Keratinocyte (primary cell): ENCODE measurements at regions not wholly inside any gene's neighbourhood (a gene's known extent, or its start where the extent isn't known, plus 50 kb on each side); places are given as distances from the start of the nearest gene placed in this dataset.

Experiments
- DNase-seq: peaks from one replicate; pipeline ENCODE4 v3.0.0-alpha.2; 2011; ENCODE audit warnings: low read depth, missing footprints, low spot score
- FAIRE-seq: peaks from 2 replicates; lab custom pipeline; 2011; peaks lifted over from hg19 to GRCh38; lab: Jason Lieb, UNC
- H2AFZ ChIP-seq: 2 replicates; pipeline ENCODE4 v1.6.0; 2012; ENCODE audit warnings: low read length, control low read depth, inconsistent platforms; ENCODE audit not compliant: control insufficient read depth
- H3K27ac ChIP-seq: 2 replicates; pipeline ENCODE4 v1.5.1; 2011; ENCODE audit warnings: low read length; ENCODE audit not compliant: control insufficient read depth, insufficient read depth
- H3K27me3 ChIP-seq: 3 replicates; pipeline ENCODE4 v1.6.0; 2011; ENCODE audit warnings: low read length; ENCODE audit not compliant: control insufficient read depth, insufficient read depth; ENCODE audit errors: extremely low read depth
- H3K36me3 ChIP-seq, 2 experiments: 2 replicates in 1 of 2; 3 replicates in 1 of 2; pipeline ENCODE4 v1.5.1; 2011; ENCODE audit warnings: low read length in 2 of 2, mild to moderate bottlenecking in 1 of 2; ENCODE audit not compliant: control insufficient read depth in 2 of 2, insufficient read depth in 2 of 2; ENCODE audit errors: extremely low read depth in 1 of 2
- H3K4me1 ChIP-seq: 3 replicates; pipeline ENCODE4 v1.5.1; 2011; ENCODE audit warnings: low read length; ENCODE audit not compliant: control insufficient read depth, insufficient read depth; ENCODE audit errors: extremely low read depth
- H3K4me2 ChIP-seq: 3 replicates; pipeline ENCODE4 v1.6.0; 2011; ENCODE audit warnings: low read depth, low read length; ENCODE audit not compliant: control insufficient read depth, insufficient read depth; ENCODE audit errors: extremely low read depth
- H3K4me3 ChIP-seq, 3 experiments: fragments of 200-600 bp in 1 of 3; sonication (generic) in 1 of 3; 2 replicates in 2 of 3; 3 replicates in 1 of 3; pipeline ENCODE4 v1.5.1; 2011 to 2016; ENCODE audit warnings: low read length in 3 of 3, mild to moderate bottlenecking in 3 of 3, control low read depth in 2 of 3, inconsistent platforms in 1 of 3, low read depth in 1 of 3, mixed read lengths in 1 of 3, mixed run types in 1 of 3, moderate library complexity in 1 of 3; ENCODE audit not compliant: control insufficient read depth in 2 of 3, insufficient read depth in 2 of 3; ENCODE audit errors: extremely low read depth in 1 of 3
- H3K79me2 ChIP-seq: 2 replicates; pipeline ENCODE4 v1.6.0; 2012; ENCODE audit warnings: low read length; ENCODE audit not compliant: control insufficient read depth, insufficient read depth
- H3K9ac ChIP-seq: 3 replicates; pipeline ENCODE4 v1.6.0; 2011; ENCODE audit warnings: low read length; ENCODE audit not compliant: control insufficient read depth, insufficient read depth; ENCODE audit errors: extremely low read depth
- H3K9me1 ChIP-seq: 3 replicates; pipeline ENCODE4 v1.6.0; 2011; ENCODE audit warnings: low read length; ENCODE audit not compliant: control insufficient read depth, insufficient read depth; ENCODE audit errors: extremely low read depth
- H3K9me3 ChIP-seq: 2 replicates; pipeline ENCODE4 v1.5.1; 2012; ENCODE audit warnings: low read depth, low read length; ENCODE audit not compliant: control insufficient read depth
- H4K20me1 ChIP-seq: 3 replicates; pipeline ENCODE4 v1.6.0; 2011; ENCODE audit warnings: low read length; ENCODE audit not compliant: control insufficient read depth, insufficient read depth; ENCODE audit errors: extremely low read depth
- EZH2 ChIP-seq: IDR thresholded peaks from one replicate; pipeline ENCODE4 v1.6.1; 2012; ENCODE audit warnings: inconsistent platforms, mild to moderate bottlenecking, low read length, moderate library complexity
- dilution Hi-C: fragments of 300-500 bp; cut with MboI; formaldehyde crosslinking; loops from one replicate; pipeline ENCODE4 v1.7.0; 2020; ENCODE audit warnings: low sequenced_read_pairs; ENCODE audit not compliant: extremely low pct_ligation_motif_present
- TF ChIP-seq, protein P1 (sequence below), 3 experiments: IDR thresholded peaks in 1 of 3; conservative IDR thresholded peaks in 1 of 3; optimal IDR thresholded peaks in 1 of 3; 2 replicates in 2 of 3; 3 replicates in 1 of 3; pipeline versions ENCODE3 to v1.5.1; 2011; ENCODE audit warnings: low read length in 3 of 3, mild to moderate bottlenecking in 3 of 3, moderate library complexity in 2 of 3, control low read depth in 1 of 3, inconsistent platforms in 1 of 3; ENCODE audit not compliant: insufficient read depth in 2 of 3; ENCODE audit errors: extremely low read depth in 1 of 3

DNA sequence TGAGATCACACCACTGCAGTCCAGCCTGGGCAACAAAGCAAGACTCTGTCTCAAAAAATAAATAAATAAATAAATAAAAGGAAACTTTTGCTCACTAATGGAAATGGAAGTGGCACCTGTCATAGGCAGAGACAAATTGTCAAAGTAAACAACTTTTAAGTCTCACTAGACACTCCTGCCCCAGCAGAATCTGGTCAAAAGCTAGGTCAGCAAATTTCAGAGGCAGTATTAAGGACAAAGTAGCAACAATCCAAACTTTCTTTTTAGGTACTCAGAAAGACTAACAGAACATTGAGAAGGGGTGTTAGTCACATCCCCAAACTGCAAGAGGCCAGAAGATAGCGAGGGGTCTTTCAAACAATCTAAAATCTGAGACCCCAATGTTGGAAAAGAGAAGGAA, 101.4 kb upstream of the MSX2 start:
- no peak overlapping the region for H3K4me3 ChIP-seq
- no peaks in the 10 kb centered on the region for H3K9me3 ChIP-seq
- no peaks in the 10 kb centered on the region for H3K9me1 ChIP-seq
- DNase-seq (no peak), FAIRE-seq (no peak)
- no peak overlapping the region for H3K27ac ChIP-seq
- H3K79me2 ChIP-seq, result no peaks in the 10 kb centered on the region
- no peak for TF ChIP-seq EZH2
- TF ChIP-seq, protein P1, sequence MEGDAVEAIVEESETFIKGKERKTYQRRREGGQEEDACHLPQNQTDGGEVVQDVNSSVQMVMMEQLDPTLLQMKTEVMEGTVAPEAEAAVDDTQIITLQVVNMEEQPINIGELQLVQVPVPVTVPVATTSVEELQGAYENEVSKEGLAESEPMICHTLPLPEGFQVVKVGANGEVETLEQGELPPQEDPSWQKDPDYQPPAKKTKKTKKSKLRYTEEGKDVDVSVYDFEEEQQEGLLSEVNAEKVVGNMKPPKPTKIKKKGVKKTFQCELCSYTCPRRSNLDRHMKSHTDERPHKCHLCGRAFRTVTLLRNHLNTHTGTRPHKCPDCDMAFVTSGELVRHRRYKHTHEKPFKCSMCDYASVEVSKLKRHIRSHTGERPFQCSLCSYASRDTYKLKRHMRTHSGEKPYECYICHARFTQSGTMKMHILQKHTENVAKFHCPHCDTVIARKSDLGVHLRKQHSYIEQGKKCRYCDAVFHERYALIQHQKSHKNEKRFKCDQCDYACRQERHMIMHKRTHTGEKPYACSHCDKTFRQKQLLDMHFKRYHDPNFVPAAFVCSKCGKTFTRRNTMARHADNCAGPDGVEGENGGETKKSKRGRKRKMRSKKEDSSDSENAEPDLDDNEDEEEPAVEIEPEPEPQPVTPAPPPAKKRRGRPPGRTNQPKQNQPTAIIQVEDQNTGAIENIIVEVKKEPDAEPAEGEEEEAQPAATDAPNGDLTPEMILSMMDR (optimal IDR thresholded peaks at IDR 0.05 in 1 of 3, IDR thresholded peaks at IDR 0.05 in 1 of 3, conservative IDR thresholded peaks at IDR 0.05 in 1 of 3; ENCODE audit: extremely low read depth in 1 of 3, insufficient read depth in 2 of 3, low read length in 3 of 3), result no peak
- no peak overlapping the region for H3K4me2 ChIP-seq
- H2AFZ ChIP-seq, result no peak overlapping the region
- H3K4me1 ChIP-seq, result no peaks in the 10 kb centered on the region
- dilution Hi-C loops, result no loop called here
- H3K9ac ChIP-seq, result no peak overlapping the region
- H3K36me3 ChIP-seq, result no peaks in the 10 kb centered on the region
- no peaks in the 10 kb centered on the region for H3K27me3 ChIP-seq
- no peaks in the 10 kb centered on the region for H4K20me1 ChIP-seq

DNA sequence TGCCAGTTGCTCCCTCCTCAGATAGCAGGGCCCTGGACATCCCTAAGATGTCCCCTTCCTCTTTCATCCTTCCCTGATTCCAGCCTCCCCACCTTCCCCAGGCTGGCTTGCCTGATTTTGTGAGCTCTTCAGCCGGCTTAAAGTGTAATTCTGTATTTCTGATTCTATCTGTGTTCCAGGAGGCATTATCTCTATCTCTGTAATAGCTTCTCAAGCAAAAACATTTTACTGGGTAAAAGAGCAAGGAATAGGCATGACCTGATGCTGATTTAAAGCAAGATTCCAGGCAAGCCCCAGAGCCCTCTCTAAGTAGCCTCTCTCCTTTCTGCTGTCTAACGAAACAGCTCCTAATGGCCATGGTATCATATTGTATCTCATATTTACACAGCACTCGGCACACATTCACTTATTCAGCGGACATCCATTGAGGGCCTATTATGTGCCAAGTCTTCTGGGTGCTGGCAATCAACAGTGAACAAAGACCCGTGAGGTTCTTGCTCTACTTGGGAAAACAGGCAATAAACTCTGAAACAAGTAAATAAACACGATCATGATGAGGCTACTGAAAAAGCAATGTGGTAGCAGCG, 100.9 kb upstream of the MSX2 start:
- Histone ChIP-seq H3K9me1 (no peaks in the 10 kb centered on the region), H3K9ac (no peak overlapping the region), H3K4me1 (no peaks in the 10 kb centered on the region), H3K4me3 (no peak overlapping the region), H3K27ac (no peak overlapping the region), H3K4me2 (no peak overlapping the region), H4K20me1 (no peaks in the 10 kb centered on the region), H2AFZ (no peak overlapping the region), H3K27me3 (no peaks in the 10 kb centered on the region), H3K36me3 (no peaks in the 10 kb centered on the region), H3K9me3 (no peaks in the 10 kb centered on the region), H3K79me2 (no peaks in the 10 kb centered on the region)
- DNase-seq, result no peak
- TF ChIP-seq, protein P1 (optimal IDR thresholded peaks at IDR 0.05 in 1 of 3, IDR thresholded peaks at IDR 0.05 in 1 of 3, conservative IDR thresholded peaks at IDR 0.05 in 1 of 3; ENCODE audit: extremely low read depth in 1 of 3, insufficient read depth in 2 of 3, low read length in 3 of 3), result no peak
- no peak for TF ChIP-seq EZH2
- FAIRE-seq, result no peak
- dilution Hi-C loops, result no loop called here
